Stimulated activated CD8-positive, alpha-beta memory T cell treated with anti-CD3 and anti-CD28 coated beads, Interleukin-2, amount 100 ng/mL, for 48 hours (primary cell): ENCODE measurements at regions not wholly inside any gene's neighbourhood (a gene's known extent, or its start where the extent isn't known, plus 50 kb on each side); places are given as distances from the start of the nearest gene placed in this dataset.
"Not testable (repeated sequence)": the region's sequence is repeated elsewhere in the genome, so short reads cannot be mapped to it uniquely, and the experiment has no call there.

Source experiments
- DNase-seq, 2 donors: peaks; one replicate each; pipeline ENCODE4 v3.0.0-alpha.2; 2020; ENCODE audit warnings: low read depth in 2 of 2

GRCh38 chr2:237217995-237218616 is 132.4 kb downstream of the COPS8 start:
- DNase-seq, result no peak

GRCh38 chr2:237218756-237219155 is 133.1 kb downstream of the COPS8 start:
- DNase-seq, result no peak

- no peak for DNase-seq
These were observed 134.1 kb downstream of the COPS8 start for GRCh38 chr2:237219826-237220225.

GRCh38 chr2:237221443-237221842 is 135.8 kb downstream of the COPS8 start:
- DNase-seq, result no peak

GRCh38 chr2:237222178-237222577 is 136.5 kb downstream of the COPS8 start:
- no peak for DNase-seq

GRCh38 chr2:237222601-237223041 is 136.9 kb downstream of the COPS8 start:
- DNase-seq, result no peak

- no peak for DNase-seq
These were observed 137.6 kb downstream of the COPS8 start for GRCh38 chr2:237223201-237223861.

GRCh38 chr2:237227190-237227589 is 141.5 kb downstream of the COPS8 start:
- no peak for DNase-seq

GRCh38 chr2:237227592-237228280 is 142.0 kb downstream of the COPS8 start:
- DNase-seq, result peak in 1 of 2 donors; percentile 7

GRCh38 chr2:237228281-237228625 is 142.6 kb downstream of the COPS8 start:
- no peak for DNase-seq

- DNase-seq, result no peak
These were observed 144.2 kb downstream of the COPS8 start for GRCh38 chr2:237229905-237230304.

- DNase-seq, result no peak
These were observed 144.7 kb downstream of the COPS8 start for GRCh38 chr2:237230355-237230754.

GRCh38 chr2:237231593-237231992 is 145.9 kb downstream of the COPS8 start:
- no peak for DNase-seq

GRCh38 chr2:237232166-237232565 is 146.5 kb downstream of the COPS8 start:
- no peak for DNase-seq

GRCh38 chr2:237234268-237234667 is 148.6 kb downstream of the COPS8 start:
- DNase-seq, result no peak

- DNase-seq, result no peak
These were observed 149.8 kb downstream of the COPS8 start for GRCh38 chr2:237235383-237236095.

GRCh38 chr2:237236188-237236587 is 150.5 kb downstream of the COPS8 start:
- DNase-seq, result no peak

- no peak for DNase-seq
These were observed 152.6 kb downstream of the COPS8 start for GRCh38 chr2:237238249-237238648.

GRCh38 chr2:237240252-237240651 is 154.6 kb downstream of the COPS8 start:
- no peak for DNase-seq

GRCh38 chr2:237240868-237241267 is 155.2 kb downstream of the COPS8 start:
- DNase-seq, result not testable (repeated sequence)

GRCh38 chr2:237242091-237242536 is 156.4 kb downstream of the COPS8 start:
- no peak for DNase-seq

- no peak for DNase-seq
These were observed 157.8 kb downstream of the COPS8 start for GRCh38 chr2:237243487-237243886.
